NCI-H460 (cell line): ENCODE measurements at regions not wholly inside any gene's neighbourhood (a gene's known extent, or its start where the extent isn't known, plus 50 kb on each side); places are given as distances from the start of the nearest gene placed in this dataset.
"Not testable (repeated sequence)": the region's sequence is repeated elsewhere in the genome, so short reads cannot be mapped to it uniquely, and the experiment has no call there.

ENCODE experiments used
- DNase-seq: peaks from one replicate; pipeline ENCODE4 v3.0.0-alpha.2; 2016; ENCODE audit warnings: low read depth; ENCODE audit errors: extremely low read depth

DNA sequence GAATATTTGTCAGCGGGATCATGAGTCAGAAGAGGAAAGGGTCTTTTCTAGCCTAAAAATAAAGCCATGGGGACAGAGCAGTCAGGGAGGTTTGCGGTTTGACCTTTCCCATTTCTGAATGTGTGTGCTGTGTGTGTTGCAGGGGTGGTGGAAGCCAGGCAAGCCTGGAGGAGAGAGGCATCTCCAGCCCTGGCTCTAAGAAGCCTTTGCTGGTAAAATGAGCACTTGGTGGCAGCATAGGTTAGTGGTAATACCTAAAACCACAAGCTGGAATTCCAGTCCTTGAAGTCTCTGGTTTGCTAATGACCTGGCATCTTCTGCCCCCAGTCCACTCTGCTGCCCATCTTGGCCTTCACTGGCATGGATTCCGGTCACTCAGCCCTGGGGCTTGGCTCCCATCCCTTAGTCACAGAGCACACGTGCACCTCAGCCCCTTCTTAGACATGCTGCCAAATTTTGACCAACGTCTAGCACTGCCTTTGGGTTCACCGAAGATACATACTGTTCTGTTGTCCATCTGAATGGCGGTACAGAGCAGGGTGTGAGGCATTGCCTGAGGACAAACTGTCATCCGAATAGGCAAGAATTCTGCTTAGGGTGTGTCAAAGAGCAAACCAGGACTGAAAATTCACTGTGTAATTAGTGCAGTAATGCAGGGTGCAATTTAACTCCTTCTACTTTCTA lies 52.7 kb downstream of the KCNA5 start:
- no peak for DNase-seq

DNA sequence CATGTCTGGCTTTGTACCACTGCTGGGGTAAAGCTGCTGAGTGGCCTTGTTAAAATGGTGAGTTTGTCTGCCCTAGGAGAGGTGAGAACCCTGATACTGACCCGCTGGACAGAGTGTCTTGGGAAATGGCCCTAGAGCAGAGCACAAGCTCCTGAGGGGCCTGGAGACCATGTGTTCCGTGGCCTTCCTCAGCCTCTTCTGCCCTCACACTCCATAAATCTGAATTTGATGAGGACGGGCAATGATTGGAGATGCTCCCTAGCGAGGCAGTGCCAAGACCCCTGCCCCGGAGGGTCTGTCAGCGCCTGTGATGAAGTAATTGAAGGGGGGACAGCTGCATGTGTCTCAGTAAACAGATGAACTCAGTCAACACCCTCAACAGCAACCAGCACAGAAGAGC lies 54.1 kb downstream of the KCNA5 start:
- no peak for DNase-seq

DNA sequence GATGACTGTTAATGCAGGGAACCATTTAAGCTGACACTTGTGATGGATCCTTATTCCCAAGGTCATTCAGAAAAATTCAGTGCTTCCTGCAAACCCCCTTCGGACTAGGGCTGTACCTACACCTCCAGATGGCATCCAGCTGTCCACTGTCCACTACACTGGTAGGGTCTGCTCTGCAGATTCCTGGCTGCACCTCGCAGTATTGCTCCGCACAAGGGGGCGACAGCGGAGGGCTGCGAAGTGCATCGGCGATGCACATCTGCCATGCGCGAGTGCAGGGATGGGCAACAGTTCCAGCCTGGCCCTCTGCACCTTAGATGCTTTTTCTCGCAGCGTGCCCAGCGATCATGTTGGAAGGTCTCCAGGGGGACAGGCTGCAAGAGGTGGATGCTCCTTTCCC lies 55.5 kb downstream of the KCNA5 start:
- DNase-seq = no peak

DNA sequence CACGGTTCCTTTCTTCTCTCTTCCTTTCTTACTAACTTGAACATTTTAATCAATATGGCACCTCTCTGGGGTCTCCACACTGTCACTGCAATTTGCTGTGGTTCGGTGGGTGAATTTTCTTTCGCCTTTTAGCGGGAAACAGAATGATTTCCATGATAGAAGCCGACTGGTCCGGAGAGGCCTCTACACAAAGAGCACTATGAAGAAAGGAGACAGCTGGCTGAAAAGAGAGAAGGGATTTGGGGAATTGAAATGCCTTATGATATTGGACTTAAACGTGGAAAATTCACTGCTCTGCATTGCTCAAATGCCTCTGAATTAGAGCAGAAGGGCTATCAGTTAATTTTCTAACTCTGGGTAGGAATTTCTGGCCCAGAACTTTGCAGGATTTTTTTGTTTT lies 55.9 kb downstream of the KCNA5 start:
- DNase-seq = no peak

DNA sequence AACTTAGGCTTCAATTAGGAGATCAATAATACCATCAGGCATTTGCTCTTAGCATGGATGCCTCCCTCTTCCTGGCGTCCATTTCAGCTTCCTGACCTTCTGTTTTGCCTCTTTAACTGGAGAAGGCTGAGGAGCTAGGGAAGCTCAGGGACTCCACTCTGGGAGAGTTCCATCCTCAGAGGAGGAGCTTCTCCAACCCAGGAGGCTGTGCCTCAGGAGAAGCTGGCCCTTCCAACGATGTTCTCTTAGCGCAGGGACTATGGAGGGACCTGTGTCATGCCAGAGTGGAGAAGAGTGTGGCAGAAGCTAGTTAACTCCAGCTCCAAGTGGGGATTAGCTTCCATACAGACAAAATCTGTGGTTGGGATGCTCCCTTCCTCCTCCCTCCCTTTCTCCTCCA lies 58.0 kb downstream of the KCNA5 start:
- DNase-seq = no peak

DNA sequence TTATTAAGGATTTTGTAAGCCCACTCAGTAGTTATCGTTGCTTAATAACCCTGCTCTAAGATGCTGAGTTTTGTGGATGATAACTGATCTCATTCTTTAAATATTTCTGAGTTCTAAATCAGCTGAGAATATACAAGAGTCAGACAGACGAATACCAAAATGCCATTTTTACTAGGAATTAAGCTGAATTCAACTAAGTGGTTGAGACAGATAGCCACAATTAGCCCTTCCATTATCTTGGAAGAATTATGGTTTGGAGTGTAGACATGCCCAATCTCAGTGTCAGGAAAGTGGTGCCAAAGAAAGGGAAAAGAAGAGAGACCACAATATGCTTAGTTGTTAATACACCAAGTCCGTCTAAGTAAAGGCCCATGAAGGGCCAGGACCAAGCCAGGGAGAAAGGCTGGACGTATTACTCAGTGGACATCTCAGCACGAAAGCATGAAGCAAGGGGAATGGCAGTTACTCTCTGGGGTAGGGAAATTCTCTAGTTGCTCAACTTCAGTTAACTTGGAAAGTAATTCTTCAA lies 58.6 kb downstream of the KCNA5 start:
- DNase-seq = no peak

DNA sequence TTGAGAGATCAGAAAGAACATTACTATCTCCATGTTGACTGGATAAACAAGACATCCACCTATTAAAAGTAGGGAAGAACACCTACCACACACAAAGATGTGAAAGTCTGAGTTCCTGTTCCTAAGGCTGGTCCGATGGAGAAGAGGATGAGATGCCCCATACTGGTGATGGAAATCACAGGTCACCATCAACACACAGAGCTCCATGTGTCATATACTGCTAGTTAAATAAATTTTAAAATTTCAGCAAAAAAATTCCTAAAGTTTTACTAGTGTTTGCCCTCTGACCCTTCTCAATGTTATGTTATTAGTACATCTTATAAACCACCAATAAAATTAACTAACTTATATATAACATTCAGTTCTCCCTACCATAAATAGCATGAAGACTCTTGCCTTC lies 59.1 kb downstream of the KCNA5 start:
- no peak for DNase-seq

DNA sequence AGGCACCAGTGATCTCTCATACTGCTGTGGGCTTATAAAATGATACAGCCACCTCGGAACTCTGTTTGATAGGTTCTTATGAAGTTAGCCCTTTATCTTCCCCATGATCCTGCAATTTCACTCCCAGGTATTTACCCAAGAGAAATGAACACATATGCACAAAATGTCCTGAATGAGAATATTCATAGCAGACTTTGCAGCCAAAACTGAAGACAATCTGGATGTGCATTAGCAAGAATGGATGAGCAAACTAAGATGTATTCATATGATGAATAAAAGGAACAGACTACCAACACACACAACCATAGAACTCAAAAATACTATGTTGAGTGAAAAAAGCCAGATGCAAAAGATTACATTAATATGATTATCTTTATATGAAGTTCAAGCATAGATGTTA lies 66.7 kb downstream of the KCNA5 start:
- no peak for DNase-seq

DNA sequence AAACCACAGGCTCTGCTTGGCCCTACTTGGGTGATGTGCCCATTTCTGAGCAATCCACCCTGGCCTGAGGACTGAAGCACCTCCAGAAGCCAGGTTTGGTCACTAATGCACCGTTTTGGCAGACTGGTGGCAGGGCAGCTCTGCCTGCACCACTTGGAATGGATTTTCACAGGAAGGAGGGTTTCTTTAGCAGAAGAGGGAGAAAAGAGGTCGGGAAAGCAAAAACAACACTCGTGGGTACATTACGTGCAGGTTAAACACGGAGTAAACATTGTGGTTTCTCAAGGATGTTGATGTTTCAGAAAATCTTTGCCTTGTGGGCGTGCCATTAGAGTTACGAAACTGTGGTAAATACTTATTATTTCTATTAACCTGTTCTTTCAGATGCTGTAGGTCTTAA lies 70.8 kb downstream of the KCNA5 start:
- DNase-seq = no peak

DNA sequence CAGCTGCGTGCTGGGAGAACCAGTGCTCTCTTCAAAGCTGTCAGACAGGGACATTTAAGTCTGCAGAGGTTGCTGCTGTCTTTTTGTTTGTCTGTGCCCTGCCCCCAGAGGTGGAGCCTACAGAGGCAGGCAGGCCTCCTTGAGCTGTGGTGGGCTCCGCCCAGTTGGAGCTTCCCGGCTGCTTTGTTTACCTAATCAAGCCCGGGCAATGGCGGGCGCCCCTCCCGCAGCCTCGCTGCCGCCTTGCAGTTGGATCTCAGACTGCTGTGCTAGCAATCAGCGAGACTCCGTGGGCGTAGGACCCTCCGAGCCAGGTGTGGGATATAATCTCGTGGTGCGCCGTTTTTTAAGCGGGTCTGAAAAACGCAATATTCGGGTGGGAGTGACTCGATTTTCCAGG lies 78.1 kb downstream of the KCNA5 start:
- not testable (repeated sequence) for DNase-seq

DNA sequence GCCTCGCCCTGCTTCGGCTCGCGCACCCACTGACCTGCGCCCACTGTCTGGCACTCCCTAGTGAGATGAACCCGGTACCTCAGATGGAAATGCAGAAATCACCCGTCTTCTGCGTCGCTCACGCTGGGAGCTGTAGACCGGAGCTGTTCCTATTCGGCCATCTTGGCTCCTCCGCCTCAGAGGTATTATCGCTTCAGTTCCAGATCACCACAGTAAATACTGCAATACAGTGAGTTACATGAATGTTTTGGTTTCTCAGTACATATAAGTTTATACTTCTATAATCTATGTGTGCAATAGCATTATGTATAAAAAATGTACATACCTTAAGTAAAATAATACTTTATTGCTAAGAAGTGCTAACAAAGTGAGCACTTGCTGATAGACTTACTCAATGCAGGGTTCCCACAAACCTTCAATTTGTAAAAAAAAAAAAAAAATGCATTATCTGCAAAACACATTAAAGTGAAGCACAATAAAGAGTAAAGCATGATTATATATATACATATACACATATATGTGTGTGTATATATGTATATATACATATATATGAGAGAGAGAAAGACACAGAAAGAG lies 78.7 kb downstream of the KCNA5 start:
- DNase-seq = peak; percentile 1

DNA sequence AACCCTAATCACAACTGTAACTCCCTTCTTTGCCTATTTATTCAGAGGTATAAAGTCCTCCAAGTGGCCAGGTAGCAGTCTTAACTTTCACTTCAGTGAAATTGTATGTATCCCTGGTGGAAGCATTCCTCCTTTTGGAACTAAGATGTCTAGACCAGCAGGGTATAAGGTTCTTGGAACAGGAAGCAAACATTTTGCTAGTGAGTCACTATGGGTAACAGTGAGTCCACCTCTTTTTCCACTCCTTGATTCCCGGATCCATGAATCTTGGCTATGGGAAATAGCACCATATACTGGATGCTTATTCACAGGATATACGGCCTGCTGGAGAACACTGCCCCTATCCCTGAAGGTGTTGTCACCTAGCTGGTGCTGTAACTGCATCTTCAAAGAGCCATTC lies 80.2 kb downstream of the KCNA5 start:
- no peak for DNase-seq

DNA sequence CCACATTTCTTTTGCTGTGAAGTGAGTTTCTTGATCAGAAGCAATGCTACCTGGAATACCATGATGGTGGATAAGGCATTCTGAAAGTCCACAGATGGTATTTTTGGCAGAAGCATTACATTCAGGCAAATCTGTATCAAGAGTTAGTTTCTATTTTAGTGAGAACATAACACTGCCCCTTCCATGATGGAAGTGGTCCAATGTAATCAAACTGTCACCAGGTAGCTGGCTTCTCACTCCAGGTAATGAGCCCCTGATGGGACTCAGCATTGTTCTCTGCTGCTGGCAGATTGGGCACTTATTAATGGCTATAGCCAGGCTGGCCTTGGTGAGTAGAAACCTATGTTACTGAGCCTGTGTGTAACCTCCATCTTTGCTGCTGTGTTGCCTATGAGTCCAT lies 80.7 kb downstream of the KCNA5 start:
- no peak for DNase-seq

DNA sequence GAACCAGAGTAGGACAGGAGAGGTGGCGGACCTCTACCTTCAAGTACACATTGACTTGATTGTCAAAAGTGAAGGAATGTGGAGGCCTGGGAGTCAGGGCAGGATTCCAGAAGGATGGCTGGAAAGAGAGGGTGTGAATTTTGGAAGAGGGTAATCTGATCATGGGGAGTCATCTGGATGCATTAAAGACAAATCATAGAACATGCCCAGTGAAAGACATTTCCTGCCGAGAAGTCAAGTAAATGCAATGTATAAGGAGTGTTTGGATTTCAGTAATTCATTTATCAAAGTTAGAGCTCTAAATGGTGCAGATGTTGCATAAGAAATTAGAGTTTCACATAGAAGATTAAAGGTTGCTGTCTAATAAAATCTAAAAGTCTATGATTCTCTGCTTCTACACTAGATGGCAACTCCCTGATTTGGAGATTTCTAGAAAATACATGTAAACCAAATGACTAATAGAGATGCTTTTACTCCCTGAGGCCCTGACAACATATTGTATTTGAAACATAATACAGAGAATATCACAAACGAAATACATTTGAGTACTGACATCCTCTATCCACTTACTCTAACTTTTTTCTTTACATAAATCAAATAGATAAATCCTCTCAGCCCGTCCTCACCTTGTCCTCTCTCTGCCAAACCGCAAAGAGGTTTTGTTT lies 91.3 kb downstream of the KCNA5 start:
- no peak for DNase-seq

DNA sequence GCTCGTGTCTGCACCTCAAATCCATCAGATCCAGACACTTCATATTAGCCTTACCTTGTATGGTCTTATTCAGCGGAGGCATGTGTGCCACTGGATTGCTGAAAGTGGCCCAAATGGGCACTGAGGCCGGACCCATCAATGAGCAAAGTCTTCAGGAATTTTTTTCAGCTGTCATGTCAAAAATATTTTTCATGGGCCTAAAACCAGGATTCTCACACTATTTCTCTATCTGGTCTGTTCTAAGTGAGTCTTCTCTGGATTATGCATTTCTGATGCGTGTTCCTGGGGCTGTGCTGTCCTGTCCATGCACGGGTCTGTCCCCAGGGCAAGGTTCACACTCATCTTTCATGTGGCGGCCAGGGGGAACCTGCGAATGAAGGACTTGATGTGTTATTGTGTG lies 94.6 kb downstream of the KCNA5 start:
- DNase-seq = no peak

DNA sequence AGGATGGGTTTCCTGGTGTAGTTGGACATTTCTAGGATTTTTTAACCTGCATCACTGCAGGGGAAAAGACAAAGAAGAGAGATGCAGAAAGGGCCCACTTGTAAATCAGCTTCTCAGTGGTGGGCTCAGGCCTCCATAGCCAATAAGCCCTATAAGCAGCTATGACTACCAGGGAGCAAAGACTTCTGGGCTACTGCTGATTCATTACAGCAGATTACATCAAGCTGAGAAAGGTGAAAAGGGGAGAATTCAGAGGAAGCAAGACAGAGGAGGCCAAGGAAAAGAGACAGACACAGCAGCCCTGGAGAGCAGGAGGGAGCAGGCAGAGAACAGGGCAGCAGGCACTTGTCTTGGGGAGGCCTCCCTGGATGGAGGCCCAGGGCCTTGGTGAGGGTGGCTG lies 95.2 kb downstream of the KCNA5 start:
- DNase-seq = no peak

DNA sequence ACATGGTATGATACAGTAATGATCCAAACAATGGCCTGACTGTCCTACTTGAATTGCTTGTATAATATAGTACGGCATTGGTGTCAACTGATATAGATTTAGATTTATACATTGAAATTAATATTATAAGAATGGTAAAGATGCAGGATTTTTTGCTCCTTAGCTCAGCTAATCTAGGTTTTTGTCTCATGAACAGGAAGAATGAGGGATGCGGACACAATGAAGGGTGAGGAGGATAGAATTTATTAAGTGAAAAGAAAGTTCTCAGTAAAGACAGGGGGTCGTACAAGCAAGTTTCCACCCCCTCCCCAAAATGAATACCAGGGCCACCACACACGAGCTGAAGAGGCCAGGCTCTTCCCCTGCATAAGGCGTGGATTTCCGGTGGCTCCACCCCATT lies 96.1 kb downstream of the KCNA5 start:
- DNase-seq = no peak

DNA sequence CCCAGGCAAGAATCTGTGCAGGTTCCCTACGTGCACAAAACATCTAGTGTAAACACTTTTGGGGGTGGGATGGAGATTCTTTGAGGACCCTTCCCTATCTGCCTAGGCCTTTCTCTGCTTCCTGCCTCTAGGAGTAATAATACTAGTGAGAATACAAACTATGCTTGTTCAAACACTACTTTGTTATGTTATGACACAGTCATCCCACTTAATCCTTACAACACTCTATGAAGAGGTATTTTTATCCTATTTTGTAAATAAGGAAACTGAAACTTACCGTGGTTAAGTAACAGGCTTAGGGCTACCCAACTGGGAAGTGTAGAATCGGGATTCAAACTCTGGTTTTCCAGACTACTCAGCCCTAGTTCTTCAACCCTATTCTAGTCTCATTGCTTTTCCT lies 96.5 kb downstream of the KCNA5 start:
- no peak for DNase-seq

DNA sequence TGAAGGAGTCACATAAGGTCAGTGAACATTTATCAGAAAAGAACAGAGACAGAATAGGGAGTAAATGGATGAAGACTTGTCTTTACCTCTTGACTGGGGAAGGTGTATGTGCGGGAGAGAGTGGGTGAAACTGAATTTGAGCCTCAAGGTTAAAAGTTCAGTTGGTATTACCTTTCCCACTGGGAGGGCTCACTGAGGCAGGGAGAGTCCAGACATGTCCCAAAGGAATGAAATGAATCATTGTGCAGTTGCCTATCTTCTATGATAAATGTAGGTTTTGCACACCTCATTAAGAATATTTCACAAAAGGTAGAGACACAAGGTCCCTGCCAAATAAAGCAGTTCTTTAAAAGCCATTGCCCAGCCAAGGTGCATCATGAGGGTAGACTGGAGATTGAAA lies 105.2 kb downstream of the KCNA5 start:
- no peak for DNase-seq

DNA sequence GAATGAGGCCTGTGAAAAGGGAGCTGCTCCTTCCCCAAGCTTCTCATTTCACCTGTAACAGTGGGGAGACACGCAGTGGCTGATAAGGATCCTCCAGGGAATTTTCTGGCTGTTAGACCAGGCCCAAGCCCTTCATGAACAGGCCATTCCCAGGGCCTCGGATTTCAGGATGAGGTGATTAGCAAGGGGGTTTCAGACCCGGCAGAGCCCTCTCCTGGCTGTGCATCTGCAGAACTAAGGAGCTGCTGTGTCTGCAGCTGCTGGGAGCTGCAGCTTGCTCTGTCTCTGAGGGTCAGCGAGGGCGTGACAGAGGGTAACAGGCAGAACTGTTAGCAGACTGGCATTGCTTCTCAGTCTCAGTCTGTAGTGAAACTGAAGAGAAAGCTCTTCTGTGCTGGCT lies 110.4 kb downstream of the KCNA5 start:
- DNase-seq = no peak

DNA sequence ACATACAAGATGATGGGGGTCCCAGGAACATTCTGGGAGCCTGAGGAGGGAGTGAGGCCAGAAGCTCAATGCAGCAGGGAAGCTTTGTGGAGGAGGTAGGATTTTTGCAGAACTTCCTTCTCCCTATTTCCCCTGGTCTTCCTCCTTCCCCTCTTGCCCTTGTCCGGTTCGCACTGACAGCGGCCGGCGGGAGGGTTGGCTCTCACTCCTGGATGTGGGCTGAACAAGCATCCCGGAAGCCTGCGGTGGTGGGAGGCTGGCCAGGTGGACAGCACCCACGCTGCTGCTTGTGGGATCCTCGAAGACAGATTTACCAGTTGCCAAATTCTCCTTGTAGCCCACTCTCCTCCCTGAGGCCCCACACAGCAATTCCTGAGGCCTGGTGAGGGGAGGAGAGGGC lies 112.2 kb downstream of the KCNA5 start:
- DNase-seq = no peak

DNA sequence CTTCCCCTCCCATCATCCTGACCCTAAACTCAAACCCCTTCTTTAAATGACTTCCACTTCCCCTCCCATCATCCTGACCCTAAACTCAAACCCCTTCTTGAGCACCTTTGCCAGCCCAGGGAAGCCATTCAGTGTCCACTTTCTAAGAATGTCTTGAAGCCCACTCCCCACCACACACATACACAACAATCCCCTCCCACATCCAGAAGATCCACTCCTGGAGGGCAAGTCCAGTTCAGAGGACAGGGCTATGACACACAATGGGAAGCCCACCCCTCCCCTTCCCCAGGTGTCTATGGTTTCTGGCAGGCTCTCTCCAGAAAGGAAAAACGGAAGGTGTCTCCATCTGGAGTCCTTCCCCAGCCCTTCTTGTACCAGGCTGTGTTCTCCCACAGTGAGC lies 117.1 kb downstream of the KCNA5 start:
- DNase-seq = no peak
